HEK293T (cell line): ENCODE measurements at regions not wholly inside any gene's neighbourhood (a gene's known extent, or its start where the extent isn't known, plus 50 kb on each side); places are given as distances from the start of the nearest gene placed in this dataset.

Source experiments
- ARNT ChIP-seq: fragments of 450-650 bp; IDR thresholded peaks from 2 replicates; pipeline ENCODE4 v1.6.1; 2017; ENCODE audit warnings: mild to moderate bottlenecking
- FOXK2 ChIP-seq: fragments of 450-650 bp; IDR thresholded peaks from 2 replicates; pipeline ENCODE4 v1.6.1; 2016; ENCODE audit warnings: mild to moderate bottlenecking
- L3MBTL2 ChIP-seq: fragments of 450-650 bp; conservative IDR thresholded peaks from 2 replicates; pipeline ENCODE4 v1.6.1; 2016; ENCODE audit warnings: mild to moderate bottlenecking

DNA sequence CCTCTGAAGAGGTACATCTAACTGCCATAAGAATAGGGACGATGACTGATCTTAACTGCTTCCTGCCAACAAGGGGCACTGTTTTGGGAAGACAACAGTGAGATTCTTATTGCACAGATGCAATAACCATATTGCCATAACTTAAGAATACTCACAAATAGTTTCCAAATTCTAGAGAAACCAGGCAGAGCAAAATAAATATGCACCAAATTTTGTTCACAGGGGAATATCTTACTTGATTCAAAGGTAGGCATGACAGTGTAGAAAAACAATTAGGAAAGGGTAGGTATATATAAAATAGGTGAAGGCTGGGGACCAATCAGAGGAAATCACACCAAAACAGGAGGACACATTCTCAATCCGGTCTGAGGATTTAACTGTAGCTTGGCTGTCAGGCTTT lies 49.9 kb upstream of the CST7 start:
- TF ChIP-seq FOXK2 (no peak), ARNT (no peak), L3MBTL2 (no peak)
